Left lung (tissue), 4 donors: ENCODE measurements at regions not wholly inside any gene's neighbourhood (a gene's known extent, or its start where the extent isn't known, plus 50 kb on each side); places are given as distances from the start of the nearest gene placed in this dataset.

Experiments
- ATAC-seq: fragments of 200-7000 bp; cut with Tn5 transposase; one replicate; pipeline ENCODE4 v1.9.1; 2020; ENCODE audit warnings: moderate library complexity
- DNase-seq, 4 donors: peaks; one replicate each; pipeline ENCODE4 v3.0.0-alpha.2; 2013 to 2020
- H3K27ac ChIP-seq, 2 donors: fragments of 200-600 bp; sonication (generic) in 1 of 2; one replicate each; pipeline versions ENCODE4 v1.5.0 to v1.8.0; 2020 to 2021
- H3K27me3 ChIP-seq, 2 donors: fragments of 200-600 bp; sonication (generic) in 1 of 2; one replicate each; pipeline versions ENCODE4 v1.5.0 to v1.8.0; 2020 to 2021
- H3K36me3 ChIP-seq, 2 donors: fragments of 200-600 bp; sonication (generic) in 1 of 2; one replicate each; pipeline versions ENCODE4 v1.5.0 to v1.8.0; 2020 to 2021
- H3K4me1 ChIP-seq, 2 donors: fragments of 200-600 bp; one replicate each; pipeline ENCODE4 v1.8.0; 2021
- H3K4me3 ChIP-seq, 2 donors: fragments of 200-600 bp; sonication (generic) in 1 of 2; one replicate each; pipeline versions ENCODE4 v1.5.0 to v1.8.0; 2020 to 2021; ENCODE audit warnings: mild to moderate bottlenecking in 1 of 2
- H3K9me3 ChIP-seq, 2 donors: fragments of 200-600 bp; sonication (generic) in 1 of 2; one replicate each; pipeline versions ENCODE4 v1.5.0 to v1.8.0; 2020 to 2021
- CTCF ChIP-seq, 2 donors: fragments of 200-600 bp; sonication (generic) in 1 of 2; IDR thresholded peaks; one replicate each; pipeline versions ENCODE4 v1.5.0 to v1.8.0; 2021; ENCODE audit warnings: antibody characterized with exemption in 2 of 2
- intact Hi-C, 2 donors: fragments of 100-400 bp; cut with DNase I; formaldehyde crosslinking; loops; one replicate each; pipeline versions ENCODE4 v1.11.2 to v1.14.2; 2022
- donor health status: DM: no; HTN: yes; CAD: no.
- donor health status: DM: no; HTN: no; CAD: no.

GRCh38 chr4:92253550-92253949 is 50.2 kb upstream of the GRID2 start:
- Histone ChIP-seq H3K9me3 (peaks cover 0 to 41% of the 10 kb centered on the region in 2 donors), H3K27ac (no peak overlapping the region), H3K27me3 (no peaks in the 10 kb centered on the region), H3K4me3 (no peak overlapping the region), H3K4me1 (no peaks in the 10 kb centered on the region), H3K36me3 (no peaks in the 10 kb centered on the region)
- DNase-seq: no peak
- intact Hi-C loops: no loop called here
- no peak for ATAC-seq
- TF ChIP-seq CTCF (IDR thresholded peaks at IDR 0.05): no peak
